H1 (cell line): ENCODE measurements at regions not wholly inside any gene's neighbourhood (a gene's known extent, or its start where the extent isn't known, plus 50 kb on each side); places are given as distances from the start of the nearest gene placed in this dataset.
A peak's percentile ranks its signal among the peaks of the same experiment; 100 is the strongest.

Experiments
- CTCF ChIA-PET: fragments of 300-600 bp; sonication (Branson Sonifier 250); formaldehyde crosslinking; loops from one replicate; lab custom pipeline; 2021; ENCODE audit not compliant: partially characterized antibody; lab: Charles Lee
- POLR2A ChIA-PET: fragments of 300-600 bp; sonication (Branson Sonifier 250); formaldehyde crosslinking; loops from one replicate; lab custom pipeline; 2021; ENCODE audit warnings: inconsistent platforms; ENCODE audit not compliant: partially characterized antibody; lab: Charles Lee
- DNase-seq, 2 experiments: peaks; one replicate each; pipeline versions ENCODE4 v3.0.0 to v3.0.0-alpha.2; 2010 to 2022; ENCODE audit warnings: low spot score in 2 of 2, low read depth in 1 of 2, mixed read lengths in 1 of 2
- FAIRE-seq: peaks from 2 replicates; lab custom pipeline; 2011; peaks lifted over from hg19 to GRCh38; lab: Jason Lieb, UNC
- H2AFZ ChIP-seq: 2 replicates; pipeline ENCODE4 v1.8.1; 2012; ENCODE audit warnings: low read length, inconsistent platforms
- H2AK5ac ChIP-seq: 2 replicates; pipeline ENCODE4 v1.6.1; 2013; ENCODE audit warnings: low read depth, low read length
- H2BK120ac ChIP-seq: replicated peaks from 2 replicates; pipeline ENCODE3; 2013; ENCODE audit warnings: low read depth, low read length, inconsistent platforms
- H2BK12ac ChIP-seq: 2 replicates; pipeline ENCODE4 v1.6.1; 2013; ENCODE audit warnings: low read depth, low read length
- H2BK15ac ChIP-seq: 2 replicates; pipeline ENCODE4 v1.6.1; 2013; ENCODE audit warnings: low read length
- H2BK20ac ChIP-seq: 2 replicates; pipeline ENCODE4 v1.6.1; 2013; ENCODE audit warnings: low read length
- H2BK5ac ChIP-seq: 2 replicates; pipeline ENCODE4 v1.6.1; 2013; ENCODE audit warnings: low read depth, low read length
- H3K14ac ChIP-seq: 2 replicates; pipeline ENCODE4 v1.6.1; 2013; ENCODE audit warnings: inconsistent platforms; ENCODE audit not compliant: insufficient read length
- H3K18ac ChIP-seq: 2 replicates; pipeline ENCODE4 v1.6.1; 2013; ENCODE audit warnings: low read length; ENCODE audit errors: extremely low read depth
- H3K23ac ChIP-seq: 2 replicates; pipeline ENCODE4 v1.6.1; 2013; ENCODE audit warnings: inconsistent platforms; ENCODE audit not compliant: insufficient read length
- H3K23me2 ChIP-seq: 2 replicates; pipeline ENCODE4 v1.6.1; 2013; ENCODE audit warnings: low read depth, low read length
- H3K27ac ChIP-seq: 2 replicates; pipeline ENCODE4 v1.6.1; 2011; ENCODE audit warnings: low read depth, low read length, inconsistent platforms
- H3K27me3 ChIP-seq, 4 experiments: replicated peaks in 1 of 4; 1 replicate in 1 of 4; 2 replicates in 3 of 4; pipeline versions ENCODE4 v1.6.1 to v1.8.1; 2011 to 2013; ENCODE audit warnings: low read length in 3 of 4, mild to moderate bottlenecking in 3 of 4, inconsistent platforms in 2 of 4, mixed read lengths in 2 of 4, moderate library complexity in 1 of 4; ENCODE audit not compliant: control insufficient read depth in 3 of 4, insufficient read depth in 3 of 4; ENCODE audit errors: extremely low read depth in 1 of 4
- H3K36me3 ChIP-seq, 4 experiments: 2 replicates each; pipeline versions ENCODE4 v1.6.1 to v1.8.1; 2011 to 2013; ENCODE audit warnings: mild to moderate bottlenecking in 4 of 4, low read length in 3 of 4, moderate library complexity in 2 of 4, control low read depth in 1 of 4, inconsistent platforms in 1 of 4; ENCODE audit not compliant: insufficient read depth in 4 of 4, control insufficient read depth in 2 of 4
- H3K4ac ChIP-seq: replicated peaks from 2 replicates; pipeline ENCODE3; 2013; ENCODE audit warnings: low read length, low read depth, mixed read lengths, inconsistent platforms; ENCODE audit not compliant: insufficient read length
- H3K4me1 ChIP-seq, 4 experiments: replicated peaks in 1 of 4; 1 replicate in 1 of 4; 2 replicates in 3 of 4; pipeline versions ENCODE4 v1.6.1 to v1.8.1; 2011 to 2013; ENCODE audit warnings: low read length in 3 of 4, inconsistent platforms in 2 of 4, mixed read lengths in 1 of 4; ENCODE audit not compliant: insufficient read depth in 4 of 4, control insufficient read depth in 3 of 4
- H3K4me2 ChIP-seq, 2 experiments: 2 replicates each; pipeline versions ENCODE4 v1.6.1 to v1.8.1; 2011 to 2013; ENCODE audit warnings: low read depth in 2 of 2, low read length in 2 of 2, control low read depth in 1 of 2, inconsistent platforms in 1 of 2, mild to moderate bottlenecking in 1 of 2; ENCODE audit not compliant: insufficient read depth in 1 of 2
- H3K4me3 ChIP-seq, 4 experiments: fragments of 200-600, 300-600 bp in 1 of 4; sonication (generic), shearing (Covaris generic), sonication (Bioruptor Twin) in 1 of 4; 2 replicates each; pipeline versions ENCODE4 v1.5.1 to v1.8.1; 2011 to 2016; ENCODE audit warnings: low read length in 4 of 4, low read depth in 3 of 4, control low read depth in 2 of 4, inconsistent platforms in 2 of 4, mild to moderate bottlenecking in 2 of 4, mixed read lengths in 1 of 4, moderate library complexity in 1 of 4; ENCODE audit not compliant: insufficient read depth in 2 of 4; ENCODE audit errors: extremely low read depth in 1 of 4
- H3K56ac ChIP-seq: replicated peaks from 2 replicates; pipeline ENCODE3; 2013; ENCODE audit warnings: low read depth, mild to moderate bottlenecking, mixed read lengths, low read length, inconsistent platforms; ENCODE audit not compliant: insufficient read length
- H3K79me1 ChIP-seq: 2 replicates; pipeline ENCODE4 v1.6.1; 2013; ENCODE audit warnings: low read depth, low read length, control low read depth
- H3K79me2 ChIP-seq, 2 experiments: 2 replicates each; pipeline versions ENCODE4 v1.6.1 to v1.8.1; 2012 to 2013; ENCODE audit warnings: low read length in 2 of 2, mild to moderate bottlenecking in 2 of 2, inconsistent platforms in 1 of 2; ENCODE audit not compliant: insufficient read depth in 2 of 2, control insufficient read depth in 1 of 2
- H3K9ac ChIP-seq, 4 experiments: replicated peaks in 1 of 4; 1 replicate in 1 of 4; 2 replicates in 3 of 4; pipeline versions ENCODE4 v1.6.1 to v1.8.1; 2011 to 2013; ENCODE audit warnings: low read depth in 3 of 4, low read length in 3 of 4, control low read depth in 2 of 4, mild to moderate bottlenecking in 2 of 4, moderate library complexity in 2 of 4, inconsistent platforms in 1 of 4; ENCODE audit errors: extremely low read depth in 1 of 4
- H3K9me3 ChIP-seq, 2 experiments: 2 replicates each; pipeline versions ENCODE4 v1.6.1 to v1.8.1; 2012 to 2013; ENCODE audit warnings: mild to moderate bottlenecking in 2 of 2, moderate library complexity in 2 of 2, control low read depth in 1 of 2, inconsistent platforms in 1 of 2, low read depth in 1 of 2, low read length in 1 of 2, mixed read lengths in 1 of 2; ENCODE audit not compliant: insufficient read depth in 2 of 2
- H4K20me1 ChIP-seq, 2 experiments: replicated peaks in 1 of 2; 2 replicates each; pipeline versions ENCODE3 to v1.8.1; 2011 to 2013; ENCODE audit warnings: inconsistent platforms in 2 of 2, low read length in 2 of 2, mild to moderate bottlenecking in 1 of 2; ENCODE audit not compliant: insufficient read depth in 2 of 2, control insufficient read depth in 1 of 2
- H4K5ac ChIP-seq: 2 replicates; pipeline ENCODE4 v1.6.1; 2013; ENCODE audit warnings: low read length, low read depth, mixed read lengths, inconsistent platforms; ENCODE audit not compliant: insufficient read length
- H4K8ac ChIP-seq: 2 replicates; pipeline ENCODE4 v1.8.0; 2013; ENCODE audit warnings: mild to moderate bottlenecking, moderate library complexity, low read length, inconsistent platforms; ENCODE audit not compliant: insufficient read depth; ENCODE audit errors: extremely low read depth
- H4K91ac ChIP-seq: replicated peaks from 2 replicates; pipeline ENCODE3; 2013; ENCODE audit warnings: low read length, mixed read lengths, inconsistent platforms; ENCODE audit not compliant: insufficient read length
- CEBPB ChIP-seq: IDR thresholded peaks from 2 replicates; pipeline ENCODE4 v1.6.1; 2012; ENCODE audit warnings: low read depth, low read length
- CHD1 ChIP-seq: IDR thresholded peaks from 2 replicates; pipeline ENCODE4 v1.6.1; 2012; ENCODE audit warnings: low read depth, low read length, improper control_type of control experiment
- FOSL1 ChIP-seq: IDR thresholded peaks from 2 replicates; pipeline ENCODE4 v1.6.1; 2011; ENCODE audit warnings: mild to moderate bottlenecking, low read depth, low read length, moderate library complexity; ENCODE audit not compliant: insufficient read depth
- KDM5A ChIP-seq: fragments of 200-600 bp; IDR thresholded peaks from 2 replicates; pipeline ENCODE4 v1.7.1; 2012; ENCODE audit warnings: mild to moderate bottlenecking, low read length, inconsistent platforms, mixed read lengths
- POU5F1 ChIP-seq: IDR thresholded peaks from 2 replicates; pipeline ENCODE4 v1.6.1; 2011; ENCODE audit warnings: low read depth, mild to moderate bottlenecking, low read length, moderate library complexity
- RNF2 ChIP-seq: fragments of 200-900, 300-1000 bp; sonication (generic); IDR thresholded peaks from 2 replicates; pipeline ENCODE4 v1.7.1; 2016; ENCODE audit warnings: borderline replicate concordance, low read depth, mild to moderate bottlenecking, antibody characterized with exemption, low read length; ENCODE audit not compliant: poor library complexity, severe bottlenecking; ENCODE audit errors: missing control alignments
- SIRT6 ChIP-seq: IDR thresholded peaks from one replicate; pipeline ENCODE4 v1.7.1; 2012; ENCODE audit warnings: low read length, inconsistent platforms
- SP2 ChIP-seq: IDR thresholded peaks from 2 replicates; pipeline ENCODE4 v1.6.1; 2012; ENCODE audit warnings: mild to moderate bottlenecking, low read length, inconsistent platforms
- TAF1 ChIP-seq: IDR thresholded peaks from 2 replicates; pipeline ENCODE4 v1.6.1; 2011; ENCODE audit warnings: mild to moderate bottlenecking, low read depth, low read length
- WGBS, 2 experiments: shearing (Covaris generic) in 1 of 2; methylation state at CpG; one replicate each; pipeline versions ENCODE4 v1.1.6 to v1.1.7; 2013 to 2015; ENCODE audit warnings: low lambda C conversion rate in 2 of 2, mixed read lengths in 2 of 2, inconsistent platforms in 1 of 2, low coverage in 1 of 2, missing lambda C conversion rate in 1 of 2; ENCODE audit not compliant: insufficient replicate concordance in 2 of 2, insufficient coverage in 1 of 2, insufficient read length in 1 of 2; ENCODE audit errors: extremely low coverage in 1 of 2, missing lambda C conversion rate in 1 of 2; 5-methylcytosine and 5-hydroxymethylcytosine counted together
- TF ChIP-seq, protein P1 (sequence below): IDR thresholded peaks from 2 replicates; pipeline ENCODE4 v1.6.1; 2012; ENCODE audit warnings: low read length, inconsistent platforms
- TF ChIP-seq, protein P2 (sequence below): IDR thresholded peaks from 2 replicates; pipeline ENCODE4 v1.6.1; 2011; ENCODE audit warnings: low read depth, mild to moderate bottlenecking, low read length; ENCODE audit not compliant: insufficient read depth
- TF ChIP-seq, protein P3 (sequence below): IDR thresholded peaks from 2 replicates; pipeline ENCODE4 v1.6.1; 2011; ENCODE audit warnings: low read length, improper control_type of control experiment

GRCh38 chr1:63713041-63713440, 60.8 kb upstream of the ROR1 start:
- no peak overlapping the region for H3K56ac ChIP-seq
- no peak overlapping the region for H3K9ac ChIP-seq
- H4K8ac ChIP-seq, result no peak overlapping the region
- H4K20me1 ChIP-seq, result no peaks in the 10 kb centered on the region
- H2BK120ac ChIP-seq, result no peak overlapping the region
- H3K27ac ChIP-seq, result no peak overlapping the region
- ChIA-PET CTCF (no interaction called here), POLR2A (no interaction called here)
- no peak overlapping the region for H2AK5ac ChIP-seq
- H2BK15ac ChIP-seq, result no peak overlapping the region
- FAIRE-seq, result no peak
- H3K79me2 ChIP-seq, result no peaks in the 10 kb centered on the region
- peak overlapping the region; percentile 33; the same call in 1 of the 2 replicates for H3K18ac ChIP-seq
- H3K4me2 ChIP-seq, result no peak overlapping the region
- H2AFZ ChIP-seq, result no peak overlapping the region
- H3K4me3 ChIP-seq, result no peak overlapping the region
- peak overlapping the region; percentile 5; the same call in 1 of the 2 replicates for H2BK20ac ChIP-seq
- H3K4me1 ChIP-seq, result peaks cover 0 to 4% (median 2%) of the 10 kb centered on the region in 4 experiments; a peak in 2 of 7 replicates
- H3K4ac ChIP-seq, result no peak overlapping the region
- no peaks in the 10 kb centered on the region for H3K36me3 ChIP-seq
- no peak overlapping the region for H3K14ac ChIP-seq
- H3K9me3 ChIP-seq, result no peaks in the 10 kb centered on the region
- DNase-seq, result no peak
- H4K5ac ChIP-seq, result no peak overlapping the region
- no peak overlapping the region for H4K91ac ChIP-seq
- no peak overlapping the region for H2BK5ac ChIP-seq
- H3K23ac ChIP-seq, result no peak overlapping the region
- 100% methylated on average over 3 of the region's 3 CpGs; no CpG with 5 or more reads in 1 of the 2 experiments for WGBS, 2 experiments
- no peaks in the 10 kb centered on the region for H3K79me1 ChIP-seq
- no peaks in the 10 kb centered on the region for H3K27me3 ChIP-seq
- no peaks in the 10 kb centered on the region for H3K23me2 ChIP-seq
- H2BK12ac ChIP-seq, result no peak overlapping the region
- TF ChIP-seq SIRT6, result no peak
- TF ChIP-seq POU5F1, result no peak
- TF ChIP-seq KDM5A, result no peak
- TF ChIP-seq TAF1, result no peak
- TF ChIP-seq RNF2, result no peak
- TF ChIP-seq, protein P1, sequence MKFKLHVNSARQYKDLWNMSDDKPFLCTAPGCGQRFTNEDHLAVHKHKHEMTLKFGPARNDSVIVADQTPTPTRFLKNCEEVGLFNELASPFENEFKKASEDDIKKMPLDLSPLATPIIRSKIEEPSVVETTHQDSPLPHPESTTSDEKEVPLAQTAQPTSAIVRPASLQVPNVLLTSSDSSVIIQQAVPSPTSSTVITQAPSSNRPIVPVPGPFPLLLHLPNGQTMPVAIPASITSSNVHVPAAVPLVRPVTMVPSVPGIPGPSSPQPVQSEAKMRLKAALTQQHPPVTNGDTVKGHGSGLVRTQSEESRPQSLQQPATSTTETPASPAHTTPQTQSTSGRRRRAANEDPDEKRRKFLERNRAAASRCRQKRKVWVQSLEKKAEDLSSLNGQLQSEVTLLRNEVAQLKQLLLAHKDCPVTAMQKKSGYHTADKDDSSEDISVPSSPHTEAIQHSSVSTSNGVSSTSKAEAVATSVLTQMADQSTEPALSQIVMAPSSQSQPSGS, result no peak
- TF ChIP-seq FOSL1, result no peak
- TF ChIP-seq, protein P2, sequence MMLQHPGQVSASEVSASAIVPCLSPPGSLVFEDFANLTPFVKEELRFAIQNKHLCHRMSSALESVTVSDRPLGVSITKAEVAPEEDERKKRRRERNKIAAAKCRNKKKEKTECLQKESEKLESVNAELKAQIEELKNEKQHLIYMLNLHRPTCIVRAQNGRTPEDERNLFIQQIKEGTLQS, result no peak
- TF ChIP-seq SP2, result no peak
- TF ChIP-seq CEBPB, result no peak
- TF ChIP-seq, protein P3, sequence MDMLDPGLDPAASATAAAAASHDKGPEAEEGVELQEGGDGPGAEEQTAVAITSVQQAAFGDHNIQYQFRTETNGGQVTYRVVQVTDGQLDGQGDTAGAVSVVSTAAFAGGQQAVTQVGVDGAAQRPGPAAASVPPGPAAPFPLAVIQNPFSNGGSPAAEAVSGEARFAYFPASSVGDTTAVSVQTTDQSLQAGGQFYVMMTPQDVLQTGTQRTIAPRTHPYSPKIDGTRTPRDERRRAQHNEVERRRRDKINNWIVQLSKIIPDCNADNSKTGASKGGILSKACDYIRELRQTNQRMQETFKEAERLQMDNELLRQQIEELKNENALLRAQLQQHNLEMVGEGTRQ, result no peak
- TF ChIP-seq CHD1, result no peak
